SK-N-MC (cell line): ENCODE measurements at regions not wholly inside any gene's neighbourhood (a gene's known extent, or its start where the extent isn't known, plus 50 kb on each side); places are given as distances from the start of the nearest gene placed in this dataset.

Experiments
- DNase-seq: peaks from one replicate; pipeline ENCODE4 v3.0.0-alpha.2; 2011; ENCODE audit warnings: low read depth, low spot score
- H3K27ac ChIP-seq: fragments of 200-600 bp; sonication (generic); 2 replicates; pipeline ENCODE4 v1.5.1; 2016; ENCODE audit warnings: mixed run types
- H3K36me3 ChIP-seq: fragments of 200-600 bp; sonication (generic); 2 replicates; pipeline ENCODE4 v1.6.1; 2017; ENCODE audit warnings: antibody characterized with exemption, low read length, mixed read lengths; ENCODE audit not compliant: insufficient read depth
- H3K4me3 ChIP-seq: fragments of 200-600 bp; sonication (generic); 2 replicates; pipeline ENCODE4 v1.5.1; 2016
- H3K9ac ChIP-seq: fragments of 200-600 bp; sonication (generic); 2 replicates; pipeline ENCODE4 v1.8.0; 2017; ENCODE audit warnings: mixed run types, mixed read lengths; ENCODE audit not compliant: insufficient read length
- H3K9me3 ChIP-seq: fragments of 200-600 bp; sonication (generic); 2 replicates; pipeline ENCODE4 v1.6.1; 2017; ENCODE audit warnings: low read depth, mild to moderate bottlenecking, antibody characterized with exemption, low read length, moderate library complexity, mixed read lengths
- EZH2 ChIP-seq: fragments of 200-600 bp; sonication (generic); IDR thresholded peaks from one replicate; pipeline ENCODE4 v1.6.1; 2017; ENCODE audit warnings: antibody characterized with exemption
- FOXP2 ChIP-seq: optimal IDR thresholded peaks from 2 replicates; pipeline ENCODE3; 2011; ENCODE audit warnings: mild to moderate bottlenecking, moderate library complexity; ENCODE audit not compliant: insufficient read depth; ENCODE audit errors: extremely low read length, control extremely low read depth
- POLR2AphosphoS5 ChIP-seq: IDR thresholded peaks from 2 replicates; pipeline ENCODE4 v1.6.1; 2012; ENCODE audit warnings: mild to moderate bottlenecking, low read depth, low read length, borderline replicate concordance

GRCh38 chr13:48778610-48779009 is 124.9 kb downstream of the CYSLTR2 start:
- Histone ChIP-seq H3K27ac (no peak overlapping the region), H3K9me3 (no peaks in the 10 kb centered on the region), H3K36me3 (no peaks in the 10 kb centered on the region), H3K4me3 (no peak overlapping the region), H3K9ac (no peak overlapping the region)
- no peak for DNase-seq
- no peak for TF ChIP-seq EZH2
- TF ChIP-seq FOXP2, result no peak
- no peak for TF ChIP-seq POLR2AphosphoS5

- DNase-seq, result no peak
- H3K4me3 ChIP-seq, result no peak overlapping the region
- H3K27ac ChIP-seq, result no peak overlapping the region
- H3K36me3 ChIP-seq, result no peaks in the 10 kb centered on the region
- no peaks in the 10 kb centered on the region for H3K9me3 ChIP-seq
- H3K9ac ChIP-seq, result no peak overlapping the region
- TF ChIP-seq FOXP2, result no peak
- TF ChIP-seq POLR2AphosphoS5, result no peak
- TF ChIP-seq EZH2, result no peak
These were observed 127.1 kb downstream of the CYSLTR2 start for GRCh38 chr13:48780713-48781341.

GRCh38 chr13:48782429-48782840 is 128.7 kb downstream of the CYSLTR2 start:
- H3K9me3 ChIP-seq, result no peaks in the 10 kb centered on the region
- no peak overlapping the region for H3K9ac ChIP-seq
- TF ChIP-seq EZH2 (no peak), FOXP2 (no peak), POLR2AphosphoS5 (no peak)
- no peak overlapping the region for H3K27ac ChIP-seq
- H3K4me3 ChIP-seq, result no peak overlapping the region
- no peak for DNase-seq
- H3K36me3 ChIP-seq, result no peaks in the 10 kb centered on the region

GRCh38 chr13:48783181-48783630 is 129.5 kb downstream of the CYSLTR2 start:
- DNase-seq, result no peak
- H3K36me3 ChIP-seq, result no peaks in the 10 kb centered on the region

GRCh38 chr13:48783695-48784230 is 130.0 kb downstream of the CYSLTR2 start:
- Histone ChIP-seq H3K9me3 (no peaks in the 10 kb centered on the region), H3K36me3 (no peaks in the 10 kb centered on the region), H3K4me3 (no peak overlapping the region), H3K9ac (no peak overlapping the region), H3K27ac (no peak overlapping the region)
- TF ChIP-seq POLR2AphosphoS5 (no peak), FOXP2 (no peak), EZH2 (no peak)
- no peak for DNase-seq

More at GRCh38 chr13:48783181-48783630, 129.5 kb downstream of the CYSLTR2 start:
- Histone ChIP-seq H3K9me3 (no peaks in the 10 kb centered on the region), H3K27ac (no peak overlapping the region), H3K4me3 (no peak overlapping the region), H3K9ac (no peak overlapping the region)
- no peak for TF ChIP-seq FOXP2
- TF ChIP-seq POLR2AphosphoS5, result no peak
- no peak for TF ChIP-seq EZH2

- DNase-seq, result no peak
- TF ChIP-seq POLR2AphosphoS5, result no peak
- no peak for TF ChIP-seq EZH2
- TF ChIP-seq FOXP2, result no peak
- H3K9ac ChIP-seq, result no peak overlapping the region
- H3K9me3 ChIP-seq, result no peaks in the 10 kb centered on the region
- no peak overlapping the region for H3K27ac ChIP-seq
- H3K36me3 ChIP-seq, result no peaks in the 10 kb centered on the region
- no peak overlapping the region for H3K4me3 ChIP-seq
These were observed 131.3 kb downstream of the CYSLTR2 start for GRCh38 chr13:48784916-48785548.

GRCh38 chr13:48790199-48790598 is 136.5 kb downstream of the CYSLTR2 start:
- Histone ChIP-seq H3K9me3 (no peaks in the 10 kb centered on the region), H3K36me3 (no peaks in the 10 kb centered on the region), H3K9ac (no peak overlapping the region), H3K4me3 (no peak overlapping the region), H3K27ac (no peak overlapping the region)
- no peak for DNase-seq
- TF ChIP-seq EZH2 (no peak), FOXP2 (no peak), POLR2AphosphoS5 (no peak)

- TF ChIP-seq POLR2AphosphoS5, result no peak
- TF ChIP-seq EZH2, result no peak
- TF ChIP-seq FOXP2, result no peak
- no peaks in the 10 kb centered on the region for H3K36me3 ChIP-seq
- H3K9me3 ChIP-seq, result no peaks in the 10 kb centered on the region
- no peak overlapping the region for H3K27ac ChIP-seq
- no peak overlapping the region for H3K4me3 ChIP-seq
- no peak overlapping the region for H3K9ac ChIP-seq
- no peak for DNase-seq
These were observed 137.2 kb downstream of the CYSLTR2 start for GRCh38 chr13:48790966-48791365.
